ENCODE measurements at regions not wholly inside any gene's neighbourhood (a gene's known extent, or its start where the extent isn't known, plus 50 kb on each side); places are given as distances from the start of the nearest gene placed in this dataset.

DNA sequence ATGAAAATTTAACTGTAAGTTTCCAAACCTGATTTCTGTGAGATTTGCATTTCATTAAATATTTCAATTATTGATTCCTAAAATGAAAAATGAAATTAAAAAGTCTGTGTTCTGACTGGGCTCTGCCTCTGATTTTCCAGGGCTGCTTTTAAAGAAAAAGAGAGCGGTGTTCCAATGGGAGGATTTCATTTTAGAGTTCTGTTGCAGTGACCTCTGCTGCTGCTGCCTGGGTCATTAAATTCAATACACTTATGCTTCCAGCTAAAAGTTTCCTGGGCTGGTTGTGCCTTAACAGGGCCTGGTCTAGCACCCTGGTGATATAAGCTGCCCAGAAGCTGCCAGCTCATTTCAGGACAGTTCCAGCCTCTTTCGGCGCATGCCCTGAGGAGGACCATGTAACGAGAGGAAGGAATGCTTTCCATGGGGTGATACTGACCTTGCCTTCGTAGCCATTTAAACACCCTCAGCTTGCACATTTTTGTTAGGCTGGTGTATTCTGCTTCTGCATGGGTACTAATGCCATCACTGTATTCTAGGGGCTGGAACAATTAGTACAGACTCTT, 93.3 kb downstream of the TMEM174 start:
- DNase-seq (ENCODE audit: low read depth), result no peak

DNA sequence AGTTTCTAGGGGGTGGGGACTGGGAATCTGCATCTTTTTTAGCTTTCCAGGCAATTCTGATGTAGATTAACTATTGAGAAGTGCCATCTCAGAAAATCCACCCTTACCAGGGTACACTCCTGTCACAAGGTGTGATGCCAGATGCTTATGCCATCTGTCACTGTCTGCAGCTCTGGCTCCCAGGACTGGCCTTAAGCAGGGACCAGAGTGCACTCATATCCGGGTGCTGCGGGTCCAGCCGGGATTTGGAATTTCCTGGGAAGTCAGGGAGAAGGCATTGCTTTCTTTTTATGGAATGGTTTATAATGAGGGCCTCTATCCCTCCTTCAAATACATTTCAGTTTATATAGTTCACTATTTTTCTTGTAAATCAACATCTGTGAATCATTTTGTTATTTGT, 92.6 kb downstream of the TMEM174 start:
- DNase-seq (ENCODE audit: low read depth), result no peak

DNA sequence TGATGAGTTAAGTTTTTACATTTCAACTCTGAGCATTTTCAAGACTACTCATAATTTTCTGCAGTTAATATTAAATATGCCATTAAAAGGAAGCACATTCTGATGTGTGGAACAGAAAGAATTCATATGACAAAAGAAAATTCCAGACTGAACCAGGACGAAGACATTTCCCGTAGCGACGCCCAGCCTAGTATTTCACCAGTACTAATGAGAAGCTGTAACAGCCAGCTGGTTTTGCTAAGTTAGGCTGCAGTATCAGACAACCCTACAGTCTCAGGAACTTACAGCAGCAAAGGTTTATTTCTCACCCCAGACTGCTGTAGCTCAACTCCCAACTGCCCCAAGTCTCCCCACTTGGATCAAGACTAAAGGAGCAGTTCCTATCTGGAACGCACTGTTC, 91.6 kb downstream of the TMEM174 start:
- no peak for DNase-seq (ENCODE audit: low read depth)

DNA sequence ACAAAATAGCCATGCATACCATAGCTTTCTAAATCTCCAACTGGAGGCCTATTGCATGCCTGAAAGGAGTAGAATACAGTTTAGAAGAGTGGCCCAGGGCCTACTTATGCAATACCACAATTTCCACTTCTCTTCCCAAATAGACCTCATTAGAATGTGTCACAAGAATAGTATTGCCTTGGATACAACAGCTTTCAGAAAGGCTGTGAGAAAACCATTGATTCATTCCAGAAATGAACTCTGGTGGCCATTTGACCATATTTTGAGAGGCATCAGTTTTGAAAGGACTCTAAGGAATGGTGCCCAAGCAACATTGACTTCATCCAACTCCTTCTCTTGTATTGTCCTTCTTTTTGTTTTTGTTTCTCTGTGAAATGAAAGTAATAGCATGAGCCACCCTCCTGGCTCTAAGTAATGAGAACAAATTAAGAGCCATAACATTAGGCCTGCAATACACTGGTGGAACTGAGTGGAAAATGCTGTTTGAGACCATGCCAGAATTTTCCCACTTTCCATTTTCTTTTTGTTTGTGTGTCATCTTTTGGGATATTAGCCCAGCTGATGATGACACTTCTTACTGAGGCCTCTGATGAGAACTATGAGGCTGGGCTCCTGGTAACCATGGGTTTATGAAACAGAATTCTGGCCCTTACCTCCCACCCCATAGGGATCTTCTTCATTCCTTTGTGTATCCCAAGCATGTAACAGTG, 90.2 kb downstream of the TMEM174 start:
- no peak for DNase-seq (ENCODE audit: low read depth)

DNA sequence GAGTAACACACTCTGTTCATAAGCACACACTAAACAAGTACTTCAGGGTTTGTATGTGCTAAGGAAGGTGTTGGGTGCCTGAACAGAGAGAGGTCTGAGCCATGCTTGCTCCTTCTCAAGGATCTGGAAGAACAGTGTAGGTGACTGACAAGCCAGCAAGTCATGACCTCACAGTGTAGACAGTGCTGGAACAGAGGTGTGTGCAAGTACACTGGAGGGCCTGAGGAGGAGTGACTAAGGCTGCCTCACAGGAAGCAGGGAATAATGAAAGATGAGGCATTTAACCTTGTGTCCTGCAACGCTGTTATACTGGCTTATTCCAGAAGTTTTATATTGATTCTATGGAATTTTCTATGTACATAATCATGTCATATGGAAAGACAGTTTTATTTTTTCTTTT, 83.9 kb downstream of the TMEM174 start:
- DNase-seq (ENCODE audit: low read depth), result no peak

DNA sequence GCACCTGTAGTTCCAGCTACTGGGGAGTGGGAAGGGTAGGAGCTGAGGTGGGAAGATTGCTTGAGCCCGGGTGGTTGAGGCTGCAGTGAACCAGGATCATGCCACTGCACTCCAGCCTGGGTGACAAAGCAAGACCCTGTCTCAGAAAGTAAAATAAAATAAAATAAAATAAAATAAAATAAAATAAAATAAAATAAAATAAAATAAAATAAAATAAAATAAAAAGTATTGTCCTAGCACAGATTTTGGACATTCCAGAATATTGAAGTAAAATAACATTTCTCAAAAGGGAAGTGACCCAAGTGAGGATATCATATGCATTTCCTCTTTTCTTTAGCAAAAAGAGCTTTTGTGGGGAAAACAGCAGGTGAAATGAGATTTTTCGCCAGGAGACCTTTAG, 83.5 kb downstream of the TMEM174 start:
- DNase-seq (ENCODE audit: low read depth), result no peak

DNA sequence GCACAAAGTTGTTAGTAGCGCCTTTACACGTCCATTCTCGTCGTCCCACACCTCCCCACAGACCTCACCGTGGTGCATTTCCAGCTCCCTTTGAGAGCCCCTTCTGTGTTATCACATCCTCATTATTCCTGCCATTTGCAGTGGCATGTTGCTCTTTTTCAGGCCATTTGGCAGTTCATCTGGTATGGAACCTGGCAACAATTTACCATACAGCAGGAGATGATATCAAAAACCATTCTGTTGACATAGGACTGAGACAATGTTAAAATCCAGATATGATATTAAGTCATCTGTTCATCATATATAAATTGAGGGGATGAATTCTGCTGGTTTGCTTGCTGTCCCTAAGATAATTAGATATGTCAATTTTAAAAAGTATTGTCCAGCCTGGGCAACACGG, 83.0 kb downstream of the TMEM174 start:
- no peak for DNase-seq (ENCODE audit: low read depth)

DNA sequence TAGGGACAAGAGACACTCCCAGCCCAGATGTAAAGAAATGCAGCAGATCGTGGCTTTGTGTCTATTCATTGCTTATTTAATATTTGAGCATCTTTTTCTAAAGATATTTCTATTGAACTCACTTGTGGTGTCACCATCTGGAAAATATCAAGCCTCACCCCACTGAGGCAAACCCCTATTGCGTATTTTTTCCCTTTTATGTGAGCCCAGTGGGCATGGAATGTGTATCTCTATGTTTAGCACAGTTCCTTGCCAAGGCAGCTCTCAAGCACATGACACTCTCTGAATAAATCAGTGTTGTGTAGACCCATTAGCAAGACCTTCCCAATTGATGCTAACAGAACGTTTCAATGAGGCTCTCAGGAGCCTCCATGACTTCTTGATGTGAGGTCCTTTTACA, 81.6 kb downstream of the TMEM174 start:
- no peak for DNase-seq (ENCODE audit: low read depth)

DNA sequence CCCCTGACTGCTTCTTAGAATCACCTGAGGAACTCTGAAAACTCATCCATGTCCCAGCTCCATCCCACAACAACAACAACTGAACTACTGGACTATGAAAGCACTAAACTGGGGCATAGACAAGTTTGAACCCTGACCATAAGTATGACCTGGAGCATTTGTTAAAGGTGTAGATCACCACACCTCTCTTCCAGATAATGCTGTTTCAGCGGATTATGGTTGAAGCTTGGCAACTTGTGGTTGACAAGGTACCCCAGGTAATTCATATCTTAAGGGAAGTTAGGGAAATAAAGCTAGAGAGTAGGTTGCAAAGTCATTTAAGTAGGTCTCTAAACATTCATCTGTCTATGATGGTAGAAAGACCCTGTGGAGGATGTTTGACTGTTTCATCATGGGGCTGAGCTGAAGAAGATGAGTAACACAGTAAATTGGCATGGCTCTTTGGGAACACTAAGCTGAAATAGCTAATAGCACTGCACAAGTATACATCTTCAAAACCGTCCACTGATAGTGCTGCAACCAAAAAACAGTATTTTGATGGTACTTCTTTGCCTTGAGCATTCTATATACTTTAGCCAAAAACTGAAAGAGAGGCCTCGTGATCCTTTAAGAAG, 80.2 kb downstream of the TMEM174 start:
- no peak for DNase-seq (ENCODE audit: low read depth)

DNA sequence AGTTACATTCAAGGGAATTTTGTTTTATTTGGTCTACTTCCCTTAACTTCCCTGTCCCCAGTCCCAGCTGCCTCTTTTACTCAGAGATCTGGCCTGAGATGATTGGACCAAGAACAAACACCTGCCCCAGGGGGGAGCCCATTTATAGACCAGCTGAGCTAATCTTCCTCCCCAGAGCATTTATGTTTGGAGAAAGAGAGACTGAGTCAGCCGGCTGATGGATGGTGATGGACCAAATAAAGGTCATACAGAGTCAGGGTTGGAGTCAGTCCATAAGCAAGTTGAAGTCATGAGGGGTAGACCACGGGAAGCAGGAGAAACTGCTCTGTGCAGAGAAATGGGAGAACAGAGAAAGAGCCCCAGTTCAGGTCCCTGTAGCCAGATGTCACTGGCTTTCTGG, 77.7 kb downstream of the TMEM174 start:
- no peak for DNase-seq (ENCODE audit: low read depth)

DNA sequence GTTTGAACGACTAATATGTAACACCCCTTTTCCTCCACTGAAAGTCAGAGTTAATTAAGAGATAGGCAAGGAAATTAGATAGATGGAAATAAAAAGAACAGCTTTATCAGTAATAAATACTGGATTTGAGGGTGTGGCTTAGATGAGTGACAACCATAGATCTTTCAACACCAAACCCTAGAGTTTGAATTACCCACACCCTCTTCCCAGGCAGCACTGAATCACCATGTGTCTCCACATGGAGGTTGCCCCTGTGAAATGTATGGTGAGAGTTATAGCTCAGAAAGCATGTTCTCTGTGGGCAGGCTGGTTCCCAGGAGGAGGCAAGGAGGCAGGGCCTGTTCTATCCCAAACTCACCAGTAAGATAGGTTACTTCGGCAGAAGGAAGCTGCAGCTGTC, 69.7 kb downstream of the TMEM174 start:
- DNase-seq (ENCODE audit: low read depth), result no peak

DNA sequence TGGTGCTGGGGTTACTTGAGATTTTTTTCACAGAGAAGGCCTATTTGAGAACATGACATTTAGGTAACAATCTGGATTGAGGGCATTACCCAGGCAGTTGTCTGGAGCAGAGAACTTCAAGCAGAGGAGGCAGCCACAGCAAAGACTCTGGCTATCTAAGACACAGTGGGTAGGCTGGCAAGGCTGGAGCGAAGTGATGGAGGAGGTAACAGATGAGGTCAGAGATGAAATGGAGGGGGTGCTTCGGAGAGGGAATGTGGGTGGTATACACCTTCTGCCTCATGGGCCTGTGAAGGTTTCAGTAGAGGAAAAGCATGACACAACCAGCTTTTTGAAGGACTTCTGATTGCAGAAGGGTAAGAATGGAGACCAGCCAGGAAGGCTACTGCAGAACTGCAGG, 65.9 kb downstream of the TMEM174 start:
- no peak for DNase-seq (ENCODE audit: low read depth)

DNA sequence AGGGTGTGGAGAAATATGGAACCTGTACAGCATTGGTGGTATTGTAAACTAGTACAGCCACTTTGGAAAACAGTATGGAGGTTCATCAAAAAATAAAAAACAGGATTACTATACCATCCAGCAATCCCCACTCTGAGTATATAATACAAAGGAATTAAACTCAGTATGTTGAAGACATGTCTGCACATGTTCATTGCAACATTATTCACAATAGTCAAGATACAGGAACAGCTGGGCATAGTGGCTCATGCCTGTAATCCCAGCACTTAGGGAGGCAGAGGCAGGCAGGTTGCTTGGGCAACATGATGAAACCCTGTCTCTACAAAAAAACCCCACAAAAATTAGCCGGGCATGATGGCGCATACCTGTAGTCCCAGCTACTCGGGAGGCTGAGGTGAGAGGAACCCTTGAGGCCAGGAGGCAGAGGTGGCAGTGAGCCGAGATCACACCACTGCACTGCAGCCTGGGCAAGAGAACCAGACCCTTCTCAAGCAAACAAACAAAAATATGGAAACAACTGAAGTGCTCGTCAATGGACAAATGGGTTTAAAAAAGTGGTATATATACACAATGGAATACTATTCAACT, 63.6 kb downstream of the TMEM174 start:
- DNase-seq (ENCODE audit: low read depth), result no peak

DNA sequence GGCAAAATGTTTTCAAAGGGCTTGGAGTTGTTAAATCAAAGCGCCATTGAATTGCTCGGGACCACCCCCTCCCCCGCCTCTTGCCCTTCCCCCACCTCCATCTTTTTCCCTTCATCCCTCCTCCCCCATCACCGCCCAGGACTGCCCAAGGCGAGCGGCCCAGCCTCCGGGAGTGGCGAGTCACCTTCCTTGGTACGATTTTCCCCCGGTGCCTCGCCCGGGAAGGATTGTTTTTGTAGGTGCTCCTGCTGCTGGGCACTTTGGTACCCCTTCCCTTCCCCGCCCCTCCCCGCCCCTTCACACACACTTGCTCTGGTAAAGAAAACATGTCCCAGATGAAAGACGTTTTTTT, 61.2 kb downstream of the TMEM174 start:
- no peak for DNase-seq (ENCODE audit: low read depth)

DNA sequence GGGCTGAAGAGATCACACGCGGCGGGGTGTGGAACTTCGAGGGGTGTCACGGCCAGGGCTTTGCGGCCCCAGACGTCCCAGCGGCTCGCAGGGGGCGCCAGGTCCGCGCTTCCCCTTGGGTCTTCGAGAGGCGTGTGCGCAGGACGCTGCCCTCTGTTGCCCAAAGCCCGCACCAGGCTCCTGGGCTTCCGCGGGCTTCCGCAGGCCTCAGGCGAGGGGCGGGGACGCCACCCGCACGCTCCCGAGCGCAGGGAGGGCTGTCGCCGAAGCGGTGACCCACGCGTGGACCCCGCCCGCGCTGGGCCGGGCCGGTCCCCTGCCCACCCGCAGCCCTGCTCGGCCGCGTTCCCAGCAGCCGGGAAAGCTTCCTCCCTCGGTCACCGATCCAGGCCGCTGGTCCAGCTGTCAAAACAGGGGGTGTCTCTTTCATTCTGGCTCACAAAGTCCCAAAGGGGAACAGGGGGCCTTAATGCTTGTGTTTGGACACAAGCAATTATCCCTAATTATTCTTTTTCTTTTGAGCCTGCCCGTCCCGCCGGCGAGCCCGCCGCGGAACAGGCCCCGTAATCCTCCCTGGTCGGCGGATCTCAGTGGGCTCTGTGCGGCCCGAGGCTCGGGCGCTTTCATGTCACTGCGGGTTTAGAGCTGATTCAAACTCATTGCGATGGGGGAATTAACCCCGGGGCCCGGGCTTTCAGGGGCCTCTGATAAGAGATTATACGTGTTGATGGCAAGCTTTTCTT, 60.6 kb downstream of the TMEM174 start:
- no peak for DNase-seq (ENCODE audit: low read depth)

DNA sequence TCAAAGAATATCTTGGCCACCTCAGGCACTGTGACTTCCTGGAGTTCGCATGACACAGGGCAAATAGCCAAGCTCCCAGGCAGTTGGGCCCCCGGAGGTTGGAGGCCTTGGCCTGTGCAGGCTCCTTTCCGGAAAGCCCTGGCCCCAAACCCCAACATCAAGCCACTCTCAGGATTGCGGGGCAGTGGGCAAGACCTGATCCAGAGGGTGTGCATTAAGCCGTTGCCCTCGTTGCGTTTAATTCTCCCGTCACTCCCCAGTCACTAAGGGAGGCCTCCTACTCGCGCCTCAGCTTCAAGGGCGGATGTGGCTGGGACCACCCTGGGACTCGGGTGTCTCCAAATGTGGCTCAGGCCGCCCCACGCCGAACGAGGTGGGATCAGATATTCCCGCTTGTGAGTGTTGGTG, 60.1 kb downstream of the TMEM174 start:
- DNase-seq (ENCODE audit: low read depth), result no peak

DNA sequence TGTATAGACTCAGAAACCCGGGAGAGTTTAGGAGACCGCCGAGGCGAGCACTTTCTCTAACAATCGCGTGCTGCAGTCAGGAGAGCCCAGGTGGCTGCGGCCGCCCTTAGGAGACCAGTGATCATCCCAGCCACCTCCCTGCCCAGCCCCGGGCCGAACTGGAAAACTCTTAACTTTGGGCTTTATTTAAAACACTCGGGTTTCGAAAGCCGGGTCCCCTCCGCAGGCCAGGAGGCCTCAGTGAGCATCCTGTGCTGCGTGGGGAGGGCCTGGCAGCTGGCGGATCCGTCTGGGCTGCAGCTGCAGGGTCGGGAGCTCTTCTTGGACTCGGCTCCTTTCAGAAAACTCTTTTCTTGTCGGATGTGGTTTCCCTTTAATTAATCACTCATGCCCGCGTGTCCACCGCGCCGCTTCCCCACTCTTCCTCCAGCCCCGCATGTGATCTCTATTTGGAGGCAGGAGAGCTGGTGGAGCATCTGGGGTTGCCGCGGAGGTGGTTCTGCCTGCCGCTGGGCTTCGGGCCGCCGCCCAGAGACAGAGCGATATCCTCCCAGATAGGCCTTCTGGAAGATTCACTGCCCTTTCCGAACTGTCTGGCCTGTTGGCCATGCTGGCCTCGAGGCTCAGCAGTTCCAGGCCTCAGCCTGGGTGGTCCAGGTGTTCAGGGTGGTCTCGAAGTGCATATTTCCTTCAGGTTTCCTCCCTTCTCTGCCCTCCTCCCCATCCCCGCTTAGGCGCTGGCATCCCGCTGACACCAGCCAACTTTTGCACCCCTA, 59.5 kb downstream of the TMEM174 start:
- DNase-seq (ENCODE audit: low read depth), result no peak

DNA sequence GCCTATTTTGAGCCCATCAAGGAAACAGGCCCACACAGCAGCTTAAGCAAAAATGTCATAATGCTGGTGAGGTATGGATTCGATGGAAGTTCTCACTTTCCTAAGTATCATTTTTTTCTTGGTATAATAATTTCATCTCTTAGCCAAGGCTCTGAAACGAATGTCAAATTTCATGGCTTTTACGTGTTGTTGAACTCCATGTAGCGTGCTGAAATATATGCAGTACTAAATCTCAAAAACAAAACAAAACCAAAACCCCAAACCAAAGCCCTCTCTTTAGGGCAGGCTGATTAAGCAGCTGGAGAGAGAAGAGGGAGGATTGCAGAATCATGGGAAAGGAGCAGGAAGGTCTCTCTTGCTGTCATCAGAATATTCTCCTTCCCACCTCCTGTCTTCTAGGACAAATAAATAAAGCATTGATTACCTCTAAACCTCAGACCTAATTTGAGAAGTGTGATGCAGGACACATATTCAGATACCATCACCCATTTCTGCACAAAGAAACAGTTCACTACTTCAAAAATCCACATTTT, 58.3 kb downstream of the TMEM174 start:
- no peak for DNase-seq (ENCODE audit: low read depth)

DNA sequence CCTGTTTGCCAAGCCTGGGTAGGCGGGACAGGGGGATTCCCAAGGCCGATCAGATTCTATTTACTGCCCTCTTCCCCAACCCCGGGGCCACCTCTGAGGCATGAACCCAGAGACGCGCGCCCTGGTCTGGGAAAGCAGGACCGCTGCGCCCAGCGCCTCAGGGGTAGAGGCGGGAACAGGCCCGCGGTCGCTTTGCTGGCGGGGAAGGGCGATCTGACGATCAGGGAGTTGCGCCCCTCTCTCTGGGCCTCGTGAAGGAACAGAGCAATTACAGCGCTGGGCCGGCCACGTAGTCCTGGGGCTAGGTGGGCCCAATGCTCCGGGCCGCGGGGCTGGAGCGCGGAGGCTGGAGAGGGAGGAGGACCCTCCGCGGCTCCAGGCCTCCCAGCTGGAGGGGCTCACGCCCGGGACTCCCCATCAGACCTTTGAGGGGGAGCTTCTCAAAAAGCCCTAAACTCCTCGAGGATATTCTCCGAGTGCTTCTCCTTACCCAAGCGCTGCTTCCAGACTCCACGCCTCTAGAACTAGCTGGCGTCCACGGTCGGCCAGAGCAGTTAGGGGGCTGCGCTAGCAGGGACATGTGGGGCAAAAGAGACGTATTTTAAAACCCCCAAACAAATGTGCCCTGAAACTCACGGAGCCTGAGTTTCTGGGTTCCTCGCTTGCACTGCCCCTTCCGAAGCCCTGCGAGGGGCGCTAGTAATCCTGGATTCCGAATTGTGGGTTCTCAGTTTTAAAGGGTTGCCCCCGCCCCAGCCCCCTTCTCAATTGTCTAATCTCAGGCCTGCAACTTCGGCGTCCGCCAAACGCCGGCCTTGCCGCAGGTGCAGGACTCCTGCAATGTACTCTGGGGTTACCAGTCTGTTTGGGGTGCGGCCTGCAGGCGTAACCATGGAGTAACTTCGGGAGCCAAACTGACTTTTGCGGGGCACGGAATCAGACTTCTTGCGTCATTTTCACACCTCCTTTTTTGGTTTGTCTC, 57.6 kb downstream of the TMEM174 start:
- DNase-seq (ENCODE audit: low read depth), result no peak

DNA sequence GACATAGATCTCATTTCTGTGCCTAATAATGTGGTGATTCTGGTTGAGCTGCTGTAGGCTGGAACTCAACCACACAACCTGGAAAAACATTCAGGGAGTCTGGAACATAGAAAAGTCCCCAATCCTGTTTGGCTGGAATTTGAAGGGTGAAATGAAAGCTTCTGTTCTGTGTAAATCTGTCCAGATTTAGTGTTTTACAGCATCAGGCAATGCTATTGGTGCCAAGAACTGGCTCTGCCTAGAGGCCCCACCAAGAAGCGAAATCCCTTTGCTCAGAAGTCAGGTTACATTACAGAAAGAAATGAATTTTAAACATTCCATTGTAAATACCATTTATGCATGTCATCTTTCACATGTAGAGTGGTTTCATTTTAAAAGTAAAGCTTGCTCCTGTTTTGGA, 56.3 kb downstream of the TMEM174 start:
- DNase-seq (ENCODE audit: low read depth), result no peak
